ENCODE measurements at regions not wholly inside any gene's neighbourhood (a gene's known extent, or its start where the extent isn't known, plus 50 kb on each side); places are given as distances from the start of the nearest gene placed in this dataset.

DNA sequence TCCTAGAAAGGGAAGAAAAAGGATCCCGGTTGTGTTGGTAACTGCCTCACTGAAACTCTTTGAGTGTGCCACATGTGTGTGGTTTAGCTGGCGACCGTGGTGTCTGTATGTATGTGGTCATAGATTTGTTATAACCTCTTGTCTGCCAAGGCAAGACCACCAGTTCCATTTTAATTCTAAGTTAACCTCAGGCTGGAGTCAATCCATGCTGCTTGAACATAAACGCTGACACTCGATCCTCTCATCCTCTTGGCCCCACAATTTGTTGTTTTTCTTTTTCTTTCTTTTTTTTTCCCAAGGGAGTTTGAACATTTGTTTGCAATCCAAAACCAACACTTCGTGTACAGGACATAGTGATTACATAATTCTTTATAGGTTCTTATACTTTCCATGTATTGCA lies 318.9 kb upstream of the JAG1 start:
- no peaks in the 10 kb centered on the region for H3K9me3 ChIP-seq (ENCODE audit: control insufficient read depth in 1 of 2, insufficient read depth in 1 of 2, low read depth in 1 of 2, low read length in 2 of 2)
- H3K79me2 ChIP-seq (ENCODE audit: insufficient read depth, low read length), result no peaks in the 10 kb centered on the region
- DNase-seq (ENCODE audit: low read depth, low spot score) (no peak), ATAC-seq (no peak)
- TF ChIP-seq CBX3 (IDR thresholded peaks at IDR 0.05; ENCODE audit: low read depth) (no peak), SIN3A (IDR thresholded peaks at IDR 0.05; ENCODE audit: low read depth) (no peak), TCF7L2 (IDR thresholded peaks at IDR 0.05; ENCODE audit: borderline replicate concordance, extremely low read depth, insufficient read depth, insufficient read length) (no peak), ZFX (IDR thresholded peaks at IDR 0.05) (no peak), RAD21 (IDR thresholded peaks at IDR 0.05; ENCODE audit: low read depth) (no peak), EZH2phosphoT487 (IDR thresholded peaks at IDR 0.05; ENCODE audit: borderline replicate concordance) (no peak), YY1 (IDR thresholded peaks at IDR 0.05; ENCODE audit: extremely low read depth, insufficient replicate concordance, low read depth, low read length) (no peak), EZH2 (IDR thresholded peaks at IDR 0.05) (no peak), CEBPB (IDR thresholded peaks at IDR 0.05; ENCODE audit: low read depth) (no peak), ZNF274 (IDR thresholded peaks at IDR 0.05; ENCODE audit: low read depth, low read length) (no peak), POLR2AphosphoS5 (IDR thresholded peaks at IDR 0.05; ENCODE audit: low read depth, low read length) (no peak), SRF (IDR thresholded peaks at IDR 0.05; ENCODE audit: low read depth) (no peak), SP1 (IDR thresholded peaks at IDR 0.05; ENCODE audit: low read depth) (no peak), FOSL1 (IDR thresholded peaks at IDR 0.05; ENCODE audit: low read depth) (no peak), ELF1 (IDR thresholded peaks at IDR 0.05; ENCODE audit: borderline replicate concordance, low read depth) (no peak)
- TF ChIP-seq, protein P1, sequence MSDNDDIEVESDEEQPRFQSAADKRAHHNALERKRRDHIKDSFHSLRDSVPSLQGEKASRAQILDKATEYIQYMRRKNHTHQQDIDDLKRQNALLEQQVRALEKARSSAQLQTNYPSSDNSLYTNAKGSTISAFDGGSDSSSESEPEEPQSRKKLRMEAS (IDR thresholded peaks at IDR 0.05), result no peak
- TF ChIP-seq, protein P2, sequence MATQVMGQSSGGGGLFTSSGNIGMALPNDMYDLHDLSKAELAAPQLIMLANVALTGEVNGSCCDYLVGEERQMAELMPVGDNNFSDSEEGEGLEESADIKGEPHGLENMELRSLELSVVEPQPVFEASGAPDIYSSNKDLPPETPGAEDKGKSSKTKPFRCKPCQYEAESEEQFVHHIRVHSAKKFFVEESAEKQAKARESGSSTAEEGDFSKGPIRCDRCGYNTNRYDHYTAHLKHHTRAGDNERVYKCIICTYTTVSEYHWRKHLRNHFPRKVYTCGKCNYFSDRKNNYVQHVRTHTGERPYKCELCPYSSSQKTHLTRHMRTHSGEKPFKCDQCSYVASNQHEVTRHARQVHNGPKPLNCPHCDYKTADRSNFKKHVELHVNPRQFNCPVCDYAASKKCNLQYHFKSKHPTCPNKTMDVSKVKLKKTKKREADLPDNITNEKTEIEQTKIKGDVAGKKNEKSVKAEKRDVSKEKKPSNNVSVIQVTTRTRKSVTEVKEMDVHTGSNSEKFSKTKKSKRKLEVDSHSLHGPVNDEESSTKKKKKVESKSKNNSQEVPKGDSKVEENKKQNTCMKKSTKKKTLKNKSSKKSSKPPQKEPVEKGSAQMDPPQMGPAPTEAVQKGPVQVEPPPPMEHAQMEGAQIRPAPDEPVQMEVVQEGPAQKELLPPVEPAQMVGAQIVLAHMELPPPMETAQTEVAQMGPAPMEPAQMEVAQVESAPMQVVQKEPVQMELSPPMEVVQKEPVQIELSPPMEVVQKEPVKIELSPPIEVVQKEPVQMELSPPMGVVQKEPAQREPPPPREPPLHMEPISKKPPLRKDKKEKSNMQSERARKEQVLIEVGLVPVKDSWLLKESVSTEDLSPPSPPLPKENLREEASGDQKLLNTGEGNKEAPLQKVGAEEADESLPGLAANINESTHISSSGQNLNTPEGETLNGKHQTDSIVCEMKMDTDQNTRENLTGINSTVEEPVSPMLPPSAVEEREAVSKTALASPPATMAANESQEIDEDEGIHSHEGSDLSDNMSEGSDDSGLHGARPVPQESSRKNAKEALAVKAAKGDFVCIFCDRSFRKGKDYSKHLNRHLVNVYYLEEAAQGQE (IDR thresholded peaks at IDR 0.05; ENCODE audit: low read depth), result no peak
- TF ChIP-seq, protein P3, sequence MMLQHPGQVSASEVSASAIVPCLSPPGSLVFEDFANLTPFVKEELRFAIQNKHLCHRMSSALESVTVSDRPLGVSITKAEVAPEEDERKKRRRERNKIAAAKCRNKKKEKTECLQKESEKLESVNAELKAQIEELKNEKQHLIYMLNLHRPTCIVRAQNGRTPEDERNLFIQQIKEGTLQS (IDR thresholded peaks at IDR 0.05), result no peak
- TF ChIP-seq, protein P4, sequence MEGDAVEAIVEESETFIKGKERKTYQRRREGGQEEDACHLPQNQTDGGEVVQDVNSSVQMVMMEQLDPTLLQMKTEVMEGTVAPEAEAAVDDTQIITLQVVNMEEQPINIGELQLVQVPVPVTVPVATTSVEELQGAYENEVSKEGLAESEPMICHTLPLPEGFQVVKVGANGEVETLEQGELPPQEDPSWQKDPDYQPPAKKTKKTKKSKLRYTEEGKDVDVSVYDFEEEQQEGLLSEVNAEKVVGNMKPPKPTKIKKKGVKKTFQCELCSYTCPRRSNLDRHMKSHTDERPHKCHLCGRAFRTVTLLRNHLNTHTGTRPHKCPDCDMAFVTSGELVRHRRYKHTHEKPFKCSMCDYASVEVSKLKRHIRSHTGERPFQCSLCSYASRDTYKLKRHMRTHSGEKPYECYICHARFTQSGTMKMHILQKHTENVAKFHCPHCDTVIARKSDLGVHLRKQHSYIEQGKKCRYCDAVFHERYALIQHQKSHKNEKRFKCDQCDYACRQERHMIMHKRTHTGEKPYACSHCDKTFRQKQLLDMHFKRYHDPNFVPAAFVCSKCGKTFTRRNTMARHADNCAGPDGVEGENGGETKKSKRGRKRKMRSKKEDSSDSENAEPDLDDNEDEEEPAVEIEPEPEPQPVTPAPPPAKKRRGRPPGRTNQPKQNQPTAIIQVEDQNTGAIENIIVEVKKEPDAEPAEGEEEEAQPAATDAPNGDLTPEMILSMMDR (IDR thresholded peaks at IDR 0.05 in 2 of 3, conservative IDR thresholded peaks at IDR 0.05 in 1 of 3; ENCODE audit: borderline replicate concordance in 1 of 3, insufficient read depth in 1 of 3, low read depth in 2 of 3, low read length in 2 of 3), result no peak
- no peaks in the 10 kb centered on the region for H3K36me3 ChIP-seq (ENCODE audit: control insufficient read depth in 1 of 2, insufficient read depth in 2 of 2, low read length in 2 of 2)
- RAD21 ChIA-PET (ENCODE audit: low non-redundant PET in 1 of 2, low total read pairs in 2 of 2, uncharacterized antibody in 2 of 2, unreplicated experiment in 2 of 2), result no interaction called here
- H3K4me1 ChIP-seq (ENCODE audit: control insufficient read depth in 1 of 2, insufficient read depth in 2 of 2, low read length in 2 of 2), result no peaks in the 10 kb centered on the region
- H4K20me1 ChIP-seq (ENCODE audit: insufficient read depth), result no peaks in the 10 kb centered on the region
- H3K4me2 ChIP-seq (ENCODE audit: low read length), result no peak overlapping the region
- POLR2A ChIA-PET, result no interaction called here
- H3K9ac ChIP-seq (ENCODE audit: low read length), result no peak overlapping the region
- no peak overlapping the region for H2AFZ ChIP-seq (ENCODE audit: low read depth, low read length, poor library complexity, severe bottlenecking)
- CTCF ChIA-PET, result no interaction called here
- H3K27ac ChIP-seq (ENCODE audit: low read depth, low read length), result no peak overlapping the region
- no peak overlapping the region for H3K4me3 ChIP-seq (replicated peaks in 1 of 2; ENCODE audit: low read depth in 1 of 2, low read length in 2 of 2)
- no peaks in the 10 kb centered on the region for H3K9me2 ChIP-seq (ENCODE audit: insufficient read depth)
- H3K27me3 ChIP-seq (ENCODE audit: insufficient read depth, low read length), result no peaks in the 10 kb centered on the region
- no TSS peak for BruUV-seq (replicated peaks)
- intact Hi-C loops (cut with micrococcal nuclease), result no loop called here
